ENCODE measurements at regions not wholly inside any gene's neighbourhood (a gene's known extent, or its start where the extent isn't known, plus 50 kb on each side); places are given as distances from the start of the nearest gene placed in this dataset.

DNA sequence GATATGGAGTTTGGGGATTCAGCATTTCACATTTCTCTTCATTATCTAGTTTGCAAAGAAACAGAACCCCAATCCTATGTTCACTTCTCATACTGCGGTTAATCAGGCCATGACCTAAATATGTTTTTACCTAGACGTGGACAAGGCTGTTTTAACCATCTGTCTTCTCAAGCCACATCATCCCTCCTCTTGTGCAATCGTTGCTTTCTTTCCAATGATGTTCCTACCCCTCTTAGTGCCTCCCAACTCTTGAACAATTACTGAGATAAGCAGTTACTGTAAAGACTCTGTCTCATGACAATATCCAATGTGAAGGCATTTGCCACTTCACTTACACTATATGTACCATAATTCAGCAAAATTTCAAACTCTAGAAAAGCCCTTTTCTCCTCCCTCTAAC, 406.2 kb downstream of the LIG4 start:
- no peak for DNase-seq (ENCODE audit: low read depth)
- TF ChIP-seq, protein P1, sequence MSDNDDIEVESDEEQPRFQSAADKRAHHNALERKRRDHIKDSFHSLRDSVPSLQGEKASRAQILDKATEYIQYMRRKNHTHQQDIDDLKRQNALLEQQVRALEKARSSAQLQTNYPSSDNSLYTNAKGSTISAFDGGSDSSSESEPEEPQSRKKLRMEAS (IDR thresholded peaks at IDR 0.05; ENCODE audit: low read depth, low read length) = no peak
- TF ChIP-seq POLR2A (IDR thresholded peaks at IDR 0.05; ENCODE audit: extremely low read depth, insufficient read length) = no peak
- no peak for TF ChIP-seq MYC (IDR thresholded peaks at IDR 0.05; ENCODE audit: low read depth, low read length)
- TF ChIP-seq, protein P2, sequence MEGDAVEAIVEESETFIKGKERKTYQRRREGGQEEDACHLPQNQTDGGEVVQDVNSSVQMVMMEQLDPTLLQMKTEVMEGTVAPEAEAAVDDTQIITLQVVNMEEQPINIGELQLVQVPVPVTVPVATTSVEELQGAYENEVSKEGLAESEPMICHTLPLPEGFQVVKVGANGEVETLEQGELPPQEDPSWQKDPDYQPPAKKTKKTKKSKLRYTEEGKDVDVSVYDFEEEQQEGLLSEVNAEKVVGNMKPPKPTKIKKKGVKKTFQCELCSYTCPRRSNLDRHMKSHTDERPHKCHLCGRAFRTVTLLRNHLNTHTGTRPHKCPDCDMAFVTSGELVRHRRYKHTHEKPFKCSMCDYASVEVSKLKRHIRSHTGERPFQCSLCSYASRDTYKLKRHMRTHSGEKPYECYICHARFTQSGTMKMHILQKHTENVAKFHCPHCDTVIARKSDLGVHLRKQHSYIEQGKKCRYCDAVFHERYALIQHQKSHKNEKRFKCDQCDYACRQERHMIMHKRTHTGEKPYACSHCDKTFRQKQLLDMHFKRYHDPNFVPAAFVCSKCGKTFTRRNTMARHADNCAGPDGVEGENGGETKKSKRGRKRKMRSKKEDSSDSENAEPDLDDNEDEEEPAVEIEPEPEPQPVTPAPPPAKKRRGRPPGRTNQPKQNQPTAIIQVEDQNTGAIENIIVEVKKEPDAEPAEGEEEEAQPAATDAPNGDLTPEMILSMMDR (IDR thresholded peaks at IDR 0.05; ENCODE audit: low read depth, low read length) = no peak
- no peak overlapping the region for H3K4me3 ChIP-seq (ENCODE audit: low read depth, low read length)

GRCh38 chr13:107808389-107808788, 406.9 kb downstream of the LIG4 start:
- H3K4me3 ChIP-seq (ENCODE audit: low read depth, low read length) = no peak overlapping the region
- TF ChIP-seq MYC (IDR thresholded peaks at IDR 0.05; ENCODE audit: low read depth, low read length) = no peak
- TF ChIP-seq POLR2A (IDR thresholded peaks at IDR 0.05; ENCODE audit: extremely low read depth, insufficient read length) = no peak
- TF ChIP-seq, protein P2 (IDR thresholded peaks at IDR 0.05; ENCODE audit: low read depth, low read length) = no peak
- TF ChIP-seq, protein P1 (IDR thresholded peaks at IDR 0.05; ENCODE audit: low read depth, low read length) = no peak
- DNase-seq (ENCODE audit: low read depth) = no peak

DNA sequence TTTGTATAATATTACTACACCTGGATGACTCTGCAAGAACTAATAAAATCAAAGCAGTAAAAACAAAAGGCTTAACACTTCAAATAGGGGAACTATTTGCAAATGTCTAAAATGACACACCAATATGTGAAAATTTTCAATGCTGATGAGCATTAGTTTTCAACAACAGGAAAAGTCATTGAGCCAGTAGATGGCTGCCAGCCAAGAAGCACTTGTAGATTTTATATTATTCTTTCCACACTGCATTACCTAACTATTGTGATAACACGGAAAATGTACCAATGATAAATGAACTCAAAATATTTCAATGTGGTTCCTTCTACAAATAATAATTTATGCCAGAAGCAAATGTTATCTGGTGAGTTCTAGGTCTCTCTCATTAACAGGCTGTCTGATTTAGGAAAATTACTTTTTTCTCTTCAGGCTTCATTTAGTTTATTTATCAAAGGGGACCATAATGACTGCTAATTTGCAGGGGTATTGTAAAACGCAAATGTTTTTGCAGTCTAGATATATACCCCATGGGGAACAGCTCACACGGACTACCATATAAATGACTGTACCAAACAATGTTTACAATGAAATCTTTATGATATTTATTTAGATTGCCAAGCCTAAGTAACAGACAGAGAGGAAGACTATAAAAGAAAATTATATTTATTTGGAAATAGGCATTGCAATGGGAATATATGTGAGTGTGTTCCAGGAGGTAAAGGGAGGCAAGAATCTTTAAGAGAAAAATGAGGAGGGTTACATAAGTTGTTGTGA, 407.8 kb downstream of the LIG4 start:
- no peak overlapping the region for H3K4me3 ChIP-seq (ENCODE audit: low read depth, low read length)
- TF ChIP-seq, protein P2 (IDR thresholded peaks at IDR 0.05; ENCODE audit: low read depth, low read length) = no peak
- TF ChIP-seq POLR2A (IDR thresholded peaks at IDR 0.05; ENCODE audit: extremely low read depth, insufficient read length) = no peak
- TF ChIP-seq, protein P1 (IDR thresholded peaks at IDR 0.05; ENCODE audit: low read depth, low read length) = no peak
- DNase-seq (ENCODE audit: low read depth) = no peak

DNA sequence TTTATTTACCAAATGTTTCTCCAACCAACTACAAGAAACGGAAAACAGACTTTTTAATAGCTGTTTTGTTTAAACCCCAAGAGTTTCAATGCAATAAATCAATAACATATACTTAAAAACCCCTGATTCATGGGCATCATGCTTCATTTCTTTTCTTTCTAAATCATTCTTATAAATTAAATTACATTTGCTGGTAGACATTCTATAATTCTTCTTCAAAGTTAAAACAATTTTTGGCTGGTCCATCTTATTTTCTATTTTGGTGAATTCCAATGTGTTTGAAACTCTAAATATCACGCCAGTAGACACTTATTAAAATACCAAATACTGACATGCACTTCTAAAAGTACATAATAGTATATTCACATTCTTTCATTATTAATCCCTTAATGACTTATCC, 408.6 kb downstream of the LIG4 start:
- TF ChIP-seq, protein P2 (IDR thresholded peaks at IDR 0.05; ENCODE audit: low read depth, low read length) = no peak
- no peak for TF ChIP-seq POLR2A (IDR thresholded peaks at IDR 0.05; ENCODE audit: extremely low read depth, insufficient read length)
- TF ChIP-seq MYC (IDR thresholded peaks at IDR 0.05; ENCODE audit: low read depth, low read length) = no peak
- TF ChIP-seq, protein P1 (IDR thresholded peaks at IDR 0.05; ENCODE audit: low read depth, low read length) = no peak
- no peak overlapping the region for H3K4me3 ChIP-seq (ENCODE audit: low read depth, low read length)
- no peak for DNase-seq (ENCODE audit: low read depth)

- H3K4me3 ChIP-seq (ENCODE audit: low read depth, low read length) = no peak overlapping the region
- TF ChIP-seq, protein P2 (IDR thresholded peaks at IDR 0.05; ENCODE audit: low read depth, low read length) = no peak
- TF ChIP-seq MYC (IDR thresholded peaks at IDR 0.05; ENCODE audit: low read depth, low read length) = no peak
- TF ChIP-seq, protein P1 (IDR thresholded peaks at IDR 0.05; ENCODE audit: low read depth, low read length) = no peak
- TF ChIP-seq POLR2A (IDR thresholded peaks at IDR 0.05; ENCODE audit: extremely low read depth, insufficient read length) = no peak
- no peak for DNase-seq (ENCODE audit: low read depth)
Observed at GRCh38 chr13:107803822-107804495, 411.4 kb downstream of the LIG4 start.

Data from NB4 (cell line).